GM12865 (cell line): ENCODE measurements at regions not wholly inside any gene's neighbourhood (a gene's known extent, or its start where the extent isn't known, plus 50 kb on each side); places are given as distances from the start of the nearest gene placed in this dataset.

Source experiments
- DNase-seq: peaks from one replicate; pipeline ENCODE4 v3.0.0; 2010; ENCODE audit warnings: low read depth
- H3K4me3 ChIP-seq: 2 replicates; pipeline ENCODE4 v1.5.1; 2011; ENCODE audit warnings: mild to moderate bottlenecking, low read depth, low read length, control low read depth
- TF ChIP-seq, protein P1 (sequence below): IDR thresholded peaks from 2 replicates; pipeline ENCODE4 v1.5.1; 2011; ENCODE audit warnings: low read length, control low read depth, low read depth, inconsistent platforms; ENCODE audit not compliant: insufficient read depth; ENCODE audit errors: missing control alignments

DNA sequence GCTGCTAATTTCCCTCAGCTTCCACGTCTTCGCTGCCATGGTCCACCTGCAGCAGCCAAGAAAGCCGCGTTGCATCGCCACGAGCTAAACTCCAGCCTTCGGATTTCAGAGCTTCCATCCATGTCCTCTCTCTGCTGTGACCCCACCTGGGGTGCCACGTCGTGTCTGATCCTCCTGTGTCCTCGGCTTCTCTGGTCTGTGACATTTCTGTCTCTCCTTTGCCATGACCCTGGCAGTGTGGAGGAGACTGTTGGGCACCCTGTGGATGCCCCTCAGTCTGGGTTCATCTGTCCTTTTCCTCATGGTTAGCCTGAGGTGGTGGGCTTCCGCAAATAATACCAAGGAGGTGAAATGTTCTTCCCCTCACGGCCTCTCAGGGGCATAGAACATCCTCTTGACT is 106.8 kb downstream of the RTP5 start:
- DNase-seq: no peak
- TF ChIP-seq, protein P1, sequence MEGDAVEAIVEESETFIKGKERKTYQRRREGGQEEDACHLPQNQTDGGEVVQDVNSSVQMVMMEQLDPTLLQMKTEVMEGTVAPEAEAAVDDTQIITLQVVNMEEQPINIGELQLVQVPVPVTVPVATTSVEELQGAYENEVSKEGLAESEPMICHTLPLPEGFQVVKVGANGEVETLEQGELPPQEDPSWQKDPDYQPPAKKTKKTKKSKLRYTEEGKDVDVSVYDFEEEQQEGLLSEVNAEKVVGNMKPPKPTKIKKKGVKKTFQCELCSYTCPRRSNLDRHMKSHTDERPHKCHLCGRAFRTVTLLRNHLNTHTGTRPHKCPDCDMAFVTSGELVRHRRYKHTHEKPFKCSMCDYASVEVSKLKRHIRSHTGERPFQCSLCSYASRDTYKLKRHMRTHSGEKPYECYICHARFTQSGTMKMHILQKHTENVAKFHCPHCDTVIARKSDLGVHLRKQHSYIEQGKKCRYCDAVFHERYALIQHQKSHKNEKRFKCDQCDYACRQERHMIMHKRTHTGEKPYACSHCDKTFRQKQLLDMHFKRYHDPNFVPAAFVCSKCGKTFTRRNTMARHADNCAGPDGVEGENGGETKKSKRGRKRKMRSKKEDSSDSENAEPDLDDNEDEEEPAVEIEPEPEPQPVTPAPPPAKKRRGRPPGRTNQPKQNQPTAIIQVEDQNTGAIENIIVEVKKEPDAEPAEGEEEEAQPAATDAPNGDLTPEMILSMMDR: no peak
- no peak overlapping the region for H3K4me3 ChIP-seq

DNA sequence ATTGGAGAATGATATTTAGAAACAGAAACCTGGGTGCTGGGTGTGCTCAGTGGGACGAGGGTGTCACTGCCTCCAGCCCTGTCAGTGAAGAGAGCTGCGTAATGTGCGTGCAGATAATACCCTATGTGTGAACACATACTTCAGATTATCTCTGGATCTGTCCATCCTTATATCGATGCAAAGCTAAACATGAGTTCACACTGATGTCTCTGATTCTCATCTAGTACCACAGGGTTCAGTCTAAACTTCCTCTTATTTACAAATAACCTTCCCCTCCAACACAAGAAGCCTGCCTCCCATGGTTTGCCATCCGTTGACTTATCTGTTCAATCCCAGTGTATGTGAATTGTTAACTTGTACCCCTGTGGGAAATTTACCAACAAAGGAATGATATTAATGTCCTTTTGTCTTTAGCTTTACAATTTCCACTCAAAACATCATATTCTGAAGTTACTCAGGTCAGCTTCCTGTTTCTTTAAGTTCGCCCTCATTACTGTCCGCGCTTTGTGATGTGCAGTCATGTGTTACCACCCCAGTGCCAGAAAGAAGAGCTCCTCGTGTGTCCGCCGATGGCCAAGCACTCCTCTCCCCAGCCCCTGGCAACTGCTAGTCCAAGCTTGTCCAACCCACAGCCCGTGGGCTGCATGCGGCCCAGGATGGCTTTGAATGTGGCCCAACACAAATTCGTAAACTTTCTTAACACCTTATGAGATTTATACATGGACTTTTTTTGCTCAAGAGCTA is 108.2 kb downstream of the RTP5 start:
- peak; percentile 19 for DNase-seq
- no peak overlapping the region for H3K4me3 ChIP-seq
- TF ChIP-seq, protein P1: no peak

DNA sequence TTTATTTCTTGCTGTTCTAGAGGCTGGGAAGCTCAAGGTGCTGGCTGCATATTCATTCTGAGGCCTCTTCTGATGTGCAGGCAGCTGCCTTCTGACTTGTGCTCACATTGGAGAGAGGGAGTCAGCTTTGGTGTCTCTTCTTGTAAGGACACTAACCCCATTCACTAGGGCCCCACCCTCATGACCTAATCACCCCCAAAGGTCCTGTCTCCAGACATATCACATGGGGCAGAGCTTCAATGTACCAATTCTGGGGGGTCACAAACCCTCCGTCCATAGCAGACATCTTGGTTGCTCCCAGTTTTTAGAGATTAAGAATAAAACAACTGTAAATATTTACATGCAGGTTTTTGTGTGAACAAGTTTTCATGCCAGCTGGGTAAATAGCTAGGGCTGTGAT is 109.1 kb downstream of the RTP5 start:
- TF ChIP-seq, protein P1: no peak
- H3K4me3 ChIP-seq: no peak overlapping the region
- no peak for DNase-seq

DNA sequence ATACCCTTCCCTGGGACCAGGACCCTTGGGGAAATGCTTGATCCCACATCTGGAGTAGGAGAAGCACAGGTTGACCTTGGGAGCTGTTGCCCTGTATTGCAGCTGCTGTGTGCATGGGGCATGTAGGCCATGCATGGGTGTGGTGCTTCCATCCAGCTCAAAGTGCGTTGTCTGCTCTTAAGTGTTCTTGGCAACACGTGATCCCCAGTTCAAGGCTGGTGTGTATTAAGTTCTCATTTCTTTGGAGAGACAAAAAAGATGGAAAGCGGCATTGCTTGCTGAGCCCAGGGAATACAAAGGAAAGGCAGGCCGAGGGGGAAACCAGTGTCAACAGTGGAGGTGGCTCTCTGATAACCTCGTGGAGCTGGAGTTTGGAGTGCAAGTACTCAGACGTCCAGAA is 110.7 kb downstream of the RTP5 start:
- TF ChIP-seq, protein P1: no peak
- no peak overlapping the region for H3K4me3 ChIP-seq
- no peak for DNase-seq

DNA sequence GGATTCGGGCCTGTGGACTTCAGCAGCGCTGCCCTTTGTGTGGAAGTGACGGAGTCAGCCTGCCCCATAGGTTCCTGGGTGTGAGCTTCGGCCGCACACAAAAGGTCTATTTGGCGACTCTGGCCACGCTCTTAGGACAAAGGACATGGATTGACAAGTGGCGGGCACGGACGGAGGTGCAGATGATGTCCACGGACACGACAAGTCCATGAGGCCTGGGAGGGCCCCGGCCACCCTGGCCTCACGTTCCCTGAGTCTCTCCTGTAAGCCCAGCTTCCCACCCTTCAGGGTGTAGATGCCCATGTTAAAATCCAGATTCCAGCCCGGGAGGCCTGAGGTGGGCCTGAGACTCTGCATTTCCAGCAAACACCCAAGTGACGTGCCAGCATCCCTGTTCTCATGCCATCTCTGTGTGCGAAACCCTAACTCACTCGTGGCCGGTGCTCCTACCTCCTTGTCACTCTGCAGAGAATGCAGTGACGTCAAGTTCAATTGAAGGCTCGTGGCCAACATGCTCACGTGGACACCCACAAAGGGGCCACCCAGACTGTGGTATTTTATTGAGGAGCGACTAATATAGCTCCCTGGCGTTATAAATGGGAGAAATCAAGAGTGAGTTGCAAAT is 111.7 kb downstream of the RTP5 start:
- no peak for DNase-seq
- H3K4me3 ChIP-seq: no peak overlapping the region
- TF ChIP-seq, protein P1: no peak

DNA sequence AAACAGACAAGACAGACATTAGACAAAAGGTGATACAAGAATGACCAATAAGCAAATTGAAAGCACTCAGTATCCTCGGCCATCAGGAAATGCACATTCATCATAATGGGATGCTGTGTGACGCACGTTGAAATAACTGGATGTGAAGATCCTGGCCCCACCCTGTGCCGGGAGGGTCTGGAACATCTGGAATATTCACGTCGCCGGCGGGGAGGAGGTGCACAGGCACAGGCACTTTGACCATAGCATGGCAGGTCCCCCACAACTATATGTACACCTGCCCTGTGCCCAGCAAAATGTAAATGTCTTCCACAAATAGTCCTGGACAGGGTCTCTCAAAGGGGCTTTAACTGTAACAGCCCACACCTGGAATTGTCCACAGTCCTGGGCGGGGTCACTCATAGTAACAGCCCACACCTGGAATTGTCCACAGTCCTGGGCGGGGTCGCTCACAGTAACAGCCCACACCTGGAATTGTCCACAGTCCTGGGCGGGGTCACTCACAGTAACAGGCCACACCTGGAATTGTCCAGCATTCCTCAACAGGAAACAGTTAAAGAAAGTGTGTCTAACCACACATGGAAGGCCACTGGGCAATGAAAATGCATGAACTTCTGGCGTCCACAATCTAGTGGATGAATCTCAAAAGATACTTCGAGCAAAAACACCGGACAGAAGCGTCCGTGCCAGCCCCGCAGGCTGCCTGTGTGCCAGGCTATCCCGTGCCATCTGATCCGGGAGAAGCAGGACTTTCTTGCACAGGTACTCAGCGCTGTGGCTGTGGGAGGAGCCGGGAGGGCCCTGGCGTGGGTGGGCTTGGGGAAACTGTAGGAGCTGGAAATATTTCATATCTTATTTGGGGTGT is 113.4 kb downstream of the RTP5 start:
- TF ChIP-seq, protein P1: no peak
- no peak overlapping the region for H3K4me3 ChIP-seq
- DNase-seq: no peak
